ENCODE measurements at regions not wholly inside any gene's neighbourhood (a gene's known extent, or its start where the extent isn't known, plus 50 kb on each side); places are given as distances from the start of the nearest gene placed in this dataset.

DNA sequence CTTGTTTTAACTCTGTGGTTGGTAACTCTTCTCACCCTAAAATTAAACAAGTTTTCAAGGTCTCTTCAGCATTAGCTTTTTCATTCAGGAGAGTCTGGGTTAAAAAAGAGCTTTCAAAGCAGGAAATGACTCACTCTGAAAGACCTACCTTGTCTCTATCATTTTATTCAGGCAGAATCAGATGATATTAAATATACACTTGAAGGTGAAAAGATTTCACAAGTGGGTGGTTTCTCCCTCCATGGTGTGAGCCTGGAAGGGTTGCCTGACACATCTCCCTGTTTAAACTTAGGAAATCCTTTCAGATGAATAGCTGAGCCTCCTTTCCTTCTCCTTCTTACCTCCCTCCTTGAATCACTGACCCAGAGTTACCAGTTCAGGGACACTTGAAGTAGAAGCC is 1402.0 kb upstream of the PIK3C3 start:
- Histone ChIP-seq H3K9ac (ENCODE audit: low read length) (no peak overlapping the region), H3F3A (ENCODE audit: insufficient read depth) (no peaks in the 10 kb centered on the region), H3K4me3 (ENCODE audit: insufficient read depth, low read length, poor library complexity, severe bottlenecking) (no peak overlapping the region), H2AFZ (ENCODE audit: low read depth, low read length, severe bottlenecking) (no peak overlapping the region), H3K4me2 (ENCODE audit: low read depth, low read length, poor library complexity, severe bottlenecking) (no peak overlapping the region), H3K9me3 (ENCODE audit: insufficient read depth, low read length) (peaks cover 5% of the 10 kb centered on the region; the same call in 1 of the 2 replicates), H3K27ac (ENCODE audit: low read depth, low read length) (no peak overlapping the region), H3K9me2 (replicated peaks; ENCODE audit: insufficient read depth, low read length) (no peaks in the 10 kb centered on the region), H3K27me3 (ENCODE audit: low read length) (no peaks in the 10 kb centered on the region), H3K36me3 (ENCODE audit: low read length) (no peaks in the 10 kb centered on the region), H4K20me1 (ENCODE audit: low read depth, low read length) (no peaks in the 10 kb centered on the region), H3K79me2 (ENCODE audit: insufficient read depth, low read length) (no peaks in the 10 kb centered on the region)
- TF ChIP-seq, protein P1, sequence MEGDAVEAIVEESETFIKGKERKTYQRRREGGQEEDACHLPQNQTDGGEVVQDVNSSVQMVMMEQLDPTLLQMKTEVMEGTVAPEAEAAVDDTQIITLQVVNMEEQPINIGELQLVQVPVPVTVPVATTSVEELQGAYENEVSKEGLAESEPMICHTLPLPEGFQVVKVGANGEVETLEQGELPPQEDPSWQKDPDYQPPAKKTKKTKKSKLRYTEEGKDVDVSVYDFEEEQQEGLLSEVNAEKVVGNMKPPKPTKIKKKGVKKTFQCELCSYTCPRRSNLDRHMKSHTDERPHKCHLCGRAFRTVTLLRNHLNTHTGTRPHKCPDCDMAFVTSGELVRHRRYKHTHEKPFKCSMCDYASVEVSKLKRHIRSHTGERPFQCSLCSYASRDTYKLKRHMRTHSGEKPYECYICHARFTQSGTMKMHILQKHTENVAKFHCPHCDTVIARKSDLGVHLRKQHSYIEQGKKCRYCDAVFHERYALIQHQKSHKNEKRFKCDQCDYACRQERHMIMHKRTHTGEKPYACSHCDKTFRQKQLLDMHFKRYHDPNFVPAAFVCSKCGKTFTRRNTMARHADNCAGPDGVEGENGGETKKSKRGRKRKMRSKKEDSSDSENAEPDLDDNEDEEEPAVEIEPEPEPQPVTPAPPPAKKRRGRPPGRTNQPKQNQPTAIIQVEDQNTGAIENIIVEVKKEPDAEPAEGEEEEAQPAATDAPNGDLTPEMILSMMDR (IDR thresholded peaks at IDR 0.05; ENCODE audit: insufficient read depth, low read length, poor library complexity, severe bottlenecking), result no peak
- TF ChIP-seq EZH2phosphoT487 (conservative IDR thresholded peaks at IDR 0.05; ENCODE audit: low read length), result no peak

GRCh38 chr18:40546875-40547274 is 1408.2 kb upstream of the PIK3C3 start:
- no peaks in the 10 kb centered on the region for H3K36me3 ChIP-seq (ENCODE audit: low read length)
- no peak for TF ChIP-seq EZH2phosphoT487 (conservative IDR thresholded peaks at IDR 0.05; ENCODE audit: low read length)
- TF ChIP-seq, protein P1 (IDR thresholded peaks at IDR 0.05; ENCODE audit: insufficient read depth, low read length, poor library complexity, severe bottlenecking), result no peak
- H3K4me3 ChIP-seq (ENCODE audit: insufficient read depth, low read length, poor library complexity, severe bottlenecking), result no peak overlapping the region
- H3K9me2 ChIP-seq (replicated peaks; ENCODE audit: insufficient read depth, low read length), result no peaks in the 10 kb centered on the region
- no peak overlapping the region for H3K27ac ChIP-seq (ENCODE audit: low read depth, low read length)
- H3K79me2 ChIP-seq (ENCODE audit: insufficient read depth, low read length), result no peaks in the 10 kb centered on the region
- no peaks in the 10 kb centered on the region for H4K20me1 ChIP-seq (ENCODE audit: low read depth, low read length)
- H2AFZ ChIP-seq (ENCODE audit: low read depth, low read length, severe bottlenecking), result no peak overlapping the region
- peaks cover 11% of the 10 kb centered on the region; the same call in 1 of the 2 replicates for H3K9me3 ChIP-seq (ENCODE audit: insufficient read depth, low read length)
- no peak overlapping the region for H3K4me2 ChIP-seq (ENCODE audit: low read depth, low read length, poor library complexity, severe bottlenecking)
- no peak overlapping the region for H3K9ac ChIP-seq (ENCODE audit: low read length)
- H3K27me3 ChIP-seq (ENCODE audit: low read length), result no peaks in the 10 kb centered on the region
- H3F3A ChIP-seq (ENCODE audit: insufficient read depth), result no peaks in the 10 kb centered on the region

DNA sequence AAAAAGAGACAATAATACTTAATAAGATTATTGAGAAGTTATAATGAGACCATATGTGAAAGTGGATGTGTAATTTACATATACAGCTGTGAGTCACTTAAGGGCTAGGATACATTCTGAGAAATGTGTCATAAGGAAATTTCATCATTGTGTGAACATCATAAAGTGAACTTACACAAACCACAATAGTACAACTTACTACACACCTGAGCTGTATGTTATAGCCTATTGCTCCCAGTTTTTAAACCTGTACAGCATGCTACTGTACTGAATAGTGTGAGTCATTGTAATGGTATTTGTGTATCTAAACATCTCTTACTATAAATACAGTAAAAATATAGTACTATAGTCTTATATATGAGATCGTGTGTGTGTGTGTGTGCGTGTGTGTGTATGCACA is 1420.3 kb upstream of the PIK3C3 start:
- H3K36me3 ChIP-seq (ENCODE audit: low read length), result no peaks in the 10 kb centered on the region
- TF ChIP-seq, protein P1 (IDR thresholded peaks at IDR 0.05; ENCODE audit: insufficient read depth, low read length, poor library complexity, severe bottlenecking), result no peak
- no peak for TF ChIP-seq EZH2phosphoT487 (conservative IDR thresholded peaks at IDR 0.05; ENCODE audit: low read length)
- H3K79me2 ChIP-seq (ENCODE audit: insufficient read depth, low read length), result no peaks in the 10 kb centered on the region
- H3K4me3 ChIP-seq (ENCODE audit: insufficient read depth, low read length, poor library complexity, severe bottlenecking), result no peak overlapping the region
- H3K4me2 ChIP-seq (ENCODE audit: low read depth, low read length, poor library complexity, severe bottlenecking), result no peak overlapping the region
- H3F3A ChIP-seq (ENCODE audit: insufficient read depth), result no peaks in the 10 kb centered on the region
- H3K9me3 ChIP-seq (ENCODE audit: insufficient read depth, low read length), result 0 out of 2 replicates have a peak, but pooled peaks cover 3% of the 10 kb centered on the region
- H3K27me3 ChIP-seq (ENCODE audit: low read length), result no peaks in the 10 kb centered on the region
- H3K9ac ChIP-seq (ENCODE audit: low read length), result no peak overlapping the region
- H2AFZ ChIP-seq (ENCODE audit: low read depth, low read length, severe bottlenecking), result no peak overlapping the region
- no peaks in the 10 kb centered on the region for H4K20me1 ChIP-seq (ENCODE audit: low read depth, low read length)
- no peaks in the 10 kb centered on the region for H3K9me2 ChIP-seq (replicated peaks; ENCODE audit: insufficient read depth, low read length)
- no peak overlapping the region for H3K27ac ChIP-seq (ENCODE audit: low read depth, low read length)

Data from SU-DHL-6 (cell line).